Epithelial cell of esophagus (primary cell): ENCODE measurements at regions not wholly inside any gene's neighbourhood (a gene's known extent, or its start where the extent isn't known, plus 50 kb on each side); places are given as distances from the start of the nearest gene placed in this dataset.
A peak's percentile ranks its signal among the peaks of the same experiment; 100 is the strongest.
"Not testable (repeated sequence)": the region's sequence is repeated elsewhere in the genome, so short reads cannot be mapped to it uniquely, and the experiment has no call there.

Experiments used
- DNase-seq: peaks from one replicate; pipeline ENCODE4 v3.0.0; 2010; ENCODE audit warnings: low read depth
- H3K4me3 ChIP-seq: 2 replicates; pipeline ENCODE4 v1.5.1; 2011; ENCODE audit warnings: mild to moderate bottlenecking, low read length, control low read depth
- TF ChIP-seq, protein P1 (sequence below): IDR thresholded peaks from 2 replicates; pipeline ENCODE4 v1.5.1; 2011; ENCODE audit warnings: low read depth, mild to moderate bottlenecking, low read length, control low read depth, inconsistent platforms; ENCODE audit not compliant: insufficient read depth; ENCODE audit errors: missing control alignments

DNA sequence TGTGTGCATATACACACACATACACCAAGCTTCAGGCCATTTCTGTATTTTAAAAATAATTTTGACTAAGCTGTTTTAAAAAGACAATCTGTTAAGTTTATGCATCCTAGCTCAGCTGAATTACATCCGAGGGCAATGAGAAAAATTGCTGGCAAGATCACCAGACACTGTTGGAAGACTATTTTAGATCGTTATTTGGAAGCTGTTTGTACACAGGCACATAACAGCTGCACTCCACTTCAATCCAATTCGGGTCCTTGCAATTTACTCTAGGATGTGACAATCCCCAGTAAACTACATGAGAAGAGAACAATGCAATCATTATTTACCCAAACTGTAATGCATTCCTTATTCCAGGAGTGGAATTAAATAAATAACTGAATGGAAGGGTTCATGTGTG, 79.3 kb upstream of the RASA1 start:
- TF ChIP-seq, protein P1, sequence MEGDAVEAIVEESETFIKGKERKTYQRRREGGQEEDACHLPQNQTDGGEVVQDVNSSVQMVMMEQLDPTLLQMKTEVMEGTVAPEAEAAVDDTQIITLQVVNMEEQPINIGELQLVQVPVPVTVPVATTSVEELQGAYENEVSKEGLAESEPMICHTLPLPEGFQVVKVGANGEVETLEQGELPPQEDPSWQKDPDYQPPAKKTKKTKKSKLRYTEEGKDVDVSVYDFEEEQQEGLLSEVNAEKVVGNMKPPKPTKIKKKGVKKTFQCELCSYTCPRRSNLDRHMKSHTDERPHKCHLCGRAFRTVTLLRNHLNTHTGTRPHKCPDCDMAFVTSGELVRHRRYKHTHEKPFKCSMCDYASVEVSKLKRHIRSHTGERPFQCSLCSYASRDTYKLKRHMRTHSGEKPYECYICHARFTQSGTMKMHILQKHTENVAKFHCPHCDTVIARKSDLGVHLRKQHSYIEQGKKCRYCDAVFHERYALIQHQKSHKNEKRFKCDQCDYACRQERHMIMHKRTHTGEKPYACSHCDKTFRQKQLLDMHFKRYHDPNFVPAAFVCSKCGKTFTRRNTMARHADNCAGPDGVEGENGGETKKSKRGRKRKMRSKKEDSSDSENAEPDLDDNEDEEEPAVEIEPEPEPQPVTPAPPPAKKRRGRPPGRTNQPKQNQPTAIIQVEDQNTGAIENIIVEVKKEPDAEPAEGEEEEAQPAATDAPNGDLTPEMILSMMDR, result no peak
- no peak for DNase-seq
- no peak overlapping the region for H3K4me3 ChIP-seq

DNA sequence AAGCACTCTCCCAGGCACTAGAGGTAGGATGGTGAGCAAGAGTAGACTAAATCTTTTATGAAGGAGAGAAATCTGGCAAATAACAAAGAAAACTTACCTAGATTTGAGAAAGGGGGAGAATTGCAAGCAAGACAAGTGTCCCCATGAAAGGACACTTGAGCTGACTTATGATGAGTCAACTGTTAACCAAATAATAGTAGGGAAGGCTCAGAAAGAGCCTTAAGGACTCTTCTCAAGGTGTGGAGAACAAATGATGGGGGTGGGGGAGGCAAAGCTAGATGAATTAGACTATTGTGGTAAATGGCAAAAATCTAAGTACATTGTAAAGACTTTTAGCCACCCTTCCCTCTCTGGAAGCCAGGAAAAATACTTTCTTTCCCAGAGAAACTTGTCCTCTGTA, 77.6 kb upstream of the RASA1 start:
- H3K4me3 ChIP-seq, result no peak overlapping the region
- TF ChIP-seq, protein P1, result no peak
- DNase-seq, result no peak

DNA sequence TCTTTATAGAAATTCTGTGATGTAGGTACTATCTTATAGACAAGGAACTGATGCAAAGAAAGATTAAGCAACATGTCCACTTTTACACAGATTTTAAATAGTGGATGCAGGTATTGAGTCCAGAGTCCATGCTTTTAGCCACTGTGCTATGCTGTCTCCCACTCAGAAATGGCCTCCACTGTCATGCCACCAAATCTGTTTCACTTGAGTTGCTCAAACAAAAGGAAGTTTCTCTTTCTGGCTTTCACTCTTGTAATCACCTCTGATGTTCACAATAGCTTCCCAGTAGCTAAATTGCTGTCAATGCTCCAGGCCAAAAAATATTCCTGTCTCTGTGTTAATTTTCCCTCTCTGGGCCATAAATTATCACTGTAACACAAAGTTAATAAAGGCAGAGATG, 77.0 kb upstream of the RASA1 start:
- no peak for DNase-seq
- H3K4me3 ChIP-seq, result no peak overlapping the region
- TF ChIP-seq, protein P1, result no peak

DNA sequence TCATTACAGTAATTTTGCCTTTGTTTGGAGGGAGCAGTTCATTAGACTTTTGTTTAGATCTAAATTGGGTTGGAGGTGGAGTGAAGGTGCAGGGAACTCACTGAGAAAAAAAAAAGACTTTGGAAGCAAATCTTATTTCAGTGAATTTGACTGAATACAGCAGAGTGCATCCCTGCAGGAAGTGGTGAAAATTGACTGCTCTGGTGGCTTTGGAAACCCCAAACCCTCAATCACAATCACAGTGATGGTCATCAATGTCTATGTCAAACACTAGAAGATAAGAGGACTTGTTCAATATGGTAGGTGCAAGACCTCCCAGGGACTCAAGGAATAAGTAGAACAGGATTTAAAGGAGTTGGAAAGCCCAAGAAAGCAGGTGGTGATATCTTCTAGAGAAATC, 76.0 kb upstream of the RASA1 start:
- no peak overlapping the region for H3K4me3 ChIP-seq
- TF ChIP-seq, protein P1, result no peak
- no peak for DNase-seq

DNA sequence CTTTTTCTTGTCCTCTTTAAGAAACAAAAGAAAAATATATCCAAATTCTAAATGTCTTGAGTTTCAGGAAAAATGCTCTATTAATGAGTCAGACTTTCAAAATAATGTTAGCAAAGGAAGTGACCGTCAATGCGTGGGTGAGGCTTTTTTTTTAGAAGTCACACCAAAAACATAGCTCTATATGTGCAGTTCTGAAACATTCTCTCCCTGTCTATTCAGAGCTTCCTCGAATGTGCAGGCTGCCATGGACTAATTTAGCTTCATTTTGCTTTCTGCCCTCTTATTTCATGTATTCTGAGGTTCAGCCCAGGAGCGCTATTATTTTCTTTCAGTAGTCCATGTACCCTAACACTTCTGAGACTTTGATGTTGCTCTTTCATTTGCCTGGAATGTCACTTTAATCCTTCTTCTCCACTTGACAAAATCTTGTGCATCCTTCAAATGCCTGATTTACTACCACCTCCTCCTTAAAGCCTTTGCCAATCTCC, 72.5 kb upstream of the RASA1 start:
- peak; percentile 48 for DNase-seq
- TF ChIP-seq, protein P1, result no peak
- H3K4me3 ChIP-seq, result no peak overlapping the region

DNA sequence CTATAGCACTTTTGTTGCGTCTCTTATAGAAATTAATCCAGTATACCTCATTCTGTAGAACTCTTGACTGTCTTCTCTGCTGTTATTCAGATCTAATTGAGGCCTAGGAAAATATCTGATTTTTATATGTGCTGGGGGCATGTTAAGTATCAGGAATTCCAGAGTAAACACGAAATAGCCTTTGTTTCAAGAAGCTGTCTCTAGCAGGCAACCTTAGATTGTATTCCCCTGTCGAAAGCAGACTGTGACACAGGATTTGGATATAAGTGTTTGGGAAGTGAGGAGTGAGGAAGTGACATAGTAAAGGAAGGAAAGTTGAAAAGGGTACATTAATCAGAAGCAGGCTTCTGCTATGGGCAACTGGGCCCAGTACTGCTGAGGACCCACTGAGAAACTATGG, 72.1 kb upstream of the RASA1 start:
- no peak for DNase-seq
- no peak overlapping the region for H3K4me3 ChIP-seq
- TF ChIP-seq, protein P1, result no peak

DNA sequence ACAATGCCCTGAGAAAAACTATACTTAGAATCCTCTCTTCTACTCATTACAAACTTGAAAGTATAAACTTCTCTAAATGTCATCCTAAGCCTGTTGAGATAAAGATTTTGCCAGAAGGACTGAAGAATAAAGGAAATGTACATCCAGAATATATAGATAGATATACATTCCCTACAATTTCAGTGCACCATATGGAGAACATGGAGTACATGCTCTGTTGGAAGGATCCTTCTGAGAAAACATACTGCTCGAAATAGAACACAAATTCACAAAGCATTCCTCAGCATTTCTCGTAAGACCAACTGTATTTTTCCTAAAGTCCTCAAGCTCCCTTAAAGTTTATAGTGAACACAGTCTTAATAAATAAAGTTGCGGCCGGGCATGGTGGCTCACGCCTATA, 69.7 kb upstream of the RASA1 start:
- TF ChIP-seq, protein P1, result no peak
- H3K4me3 ChIP-seq, result no peak overlapping the region
- DNase-seq, result no peak

DNA sequence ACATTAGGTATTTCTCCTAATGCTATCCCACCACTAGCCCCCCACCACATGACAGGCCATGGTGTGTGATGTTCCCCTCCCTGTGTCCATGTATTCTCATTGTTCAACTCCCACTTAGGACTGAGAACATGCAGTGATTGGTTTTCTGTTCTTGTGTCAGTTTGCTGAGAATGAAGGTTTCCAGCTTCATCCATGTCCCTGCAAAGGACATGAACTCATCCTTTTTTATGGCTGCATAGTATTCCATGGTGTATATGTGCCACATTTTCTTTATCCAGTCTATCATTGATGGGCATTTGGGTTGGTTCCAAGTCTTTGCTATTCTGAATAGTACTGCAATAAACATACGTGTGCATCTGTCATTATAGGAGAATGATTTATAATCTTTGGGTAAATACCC, 68.4 kb upstream of the RASA1 start:
- not testable (repeated sequence) for H3K4me3 ChIP-seq, DNase-seq

DNA sequence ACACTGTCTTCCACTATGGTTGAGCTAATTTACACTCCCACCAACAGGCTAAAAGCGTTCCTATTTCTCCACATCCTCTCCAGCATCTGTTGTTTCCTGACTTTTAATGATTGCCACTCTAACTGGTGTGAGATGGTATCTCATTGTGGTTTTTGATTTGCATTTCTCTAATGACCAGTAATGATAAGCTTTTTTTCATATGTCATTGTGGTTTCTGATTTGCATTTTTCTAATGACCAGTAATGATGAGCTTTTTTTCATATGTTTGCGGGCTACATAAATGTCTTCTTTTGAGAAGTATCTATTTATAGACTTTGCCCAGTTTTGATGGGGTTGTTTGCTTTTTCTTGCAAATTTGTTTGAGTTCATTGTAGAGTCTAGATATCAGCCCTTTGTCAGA, 68.0 kb upstream of the RASA1 start:
- H3K4me3 ChIP-seq, DNase-seq: not testable (repeated sequence)
